T-cell (primary cell): ENCODE measurements at regions not wholly inside any gene's neighbourhood (a gene's known extent, or its start where the extent isn't known, plus 50 kb on each side); places are given as distances from the start of the nearest gene placed in this dataset.

Source experiments
- ATAC-seq, 4 experiments: fragments of 200-7000 bp in 3 of 4; fragments of 150-1000 bp in 1 of 4; cut with Tn5 transposase; replicated peaks in 1 of 4; 1 replicate in 3 of 4; 2 replicates in 1 of 4; pipeline ENCODE4 v1.10.0; 2021; ENCODE audit warnings: moderate library complexity in 3 of 4, mild to moderate bottlenecking in 2 of 4, moderate number of reproducible peaks in 1 of 4
- CTCF ChIA-PET, 2 donors: fragments of 300-600 bp; sonication (Branson Sonifier 250); formaldehyde crosslinking; loops; one replicate each; lab custom pipeline; 2022; ENCODE audit warnings: antibody characterized with exemption in 2 of 2; lab: Charles Lee
- POLR2A ChIA-PET, 2 donors: fragments of 300-600 bp; sonication (Branson Sonifier 250); formaldehyde crosslinking; loops; one replicate each; lab custom pipeline; 2022; ENCODE audit warnings: antibody characterized with exemption in 2 of 2; lab: Charles Lee
- DNase-seq, 35 experiments: peaks; one replicate each; pipeline versions ENCODE4 v3.0.0 to v3.0.0-alpha.2; 2013 to 2023
- H3K27ac ChIP-seq: one replicate; pipeline ENCODE4 v1.5.1; 2013; ENCODE audit warnings: low read length
- H3K27me3 ChIP-seq, 2 experiments: replicated peaks in 1 of 2; 1 replicate in 1 of 2; 2 replicates in 1 of 2; pipeline versions ENCODE4 v1.6.1 to v1.7.0; 2013; ENCODE audit warnings: low read length in 1 of 2, mixed read lengths in 1 of 2; ENCODE audit not compliant: control insufficient read depth in 2 of 2, insufficient read depth in 2 of 2; ENCODE audit errors: extremely low read depth in 1 of 2
- H3K36me3 ChIP-seq, 2 donors: 1 replicate in 1 of 2; 2 replicates in 1 of 2; pipeline versions ENCODE4 v1.6.1 to v1.7.0; 2013; ENCODE audit warnings: low read length in 1 of 2; ENCODE audit not compliant: control insufficient read depth in 2 of 2, insufficient read depth in 1 of 2; ENCODE audit errors: extremely low read depth in 1 of 2
- H3K4me1 ChIP-seq, 2 experiments: 1 replicate in 1 of 2; 2 replicates in 1 of 2; pipeline versions ENCODE4 v1.6.1 to v1.7.0; 2013; ENCODE audit warnings: low read length in 2 of 2, mixed read lengths in 1 of 2; ENCODE audit not compliant: insufficient read depth in 2 of 2, control insufficient read depth in 1 of 2; ENCODE audit errors: extremely low read depth in 1 of 2
- H3K4me3 ChIP-seq, 2 donors: 1 replicate in 1 of 2; 2 replicates in 1 of 2; pipeline versions ENCODE4 v1.5.1 to v1.7.0; 2013; ENCODE audit warnings: mild to moderate bottlenecking in 2 of 2, low read length in 1 of 2, moderate library complexity in 1 of 2; ENCODE audit not compliant: control insufficient read depth in 1 of 2; ENCODE audit errors: extremely low read depth in 1 of 2
- H3K9me3 ChIP-seq: 2 replicates; pipeline ENCODE4 v1.7.0; 2013
- H3K27ac Mint-ChIP-seq, 2 donors: one replicate each; pipeline ENCODE4 v1.8.0; 2020 to 2021; ENCODE audit warnings: mild to moderate bottlenecking in 2 of 2, mixed read lengths in 2 of 2
- H3K27me3 Mint-ChIP-seq, 2 donors: one replicate each; pipeline ENCODE4 v1.8.0; 2021 to 2022; ENCODE audit warnings: mixed read lengths in 2 of 2
- H3K36me3 Mint-ChIP-seq: one replicate; pipeline ENCODE4 v1.8.0; 2021; ENCODE audit warnings: mixed read lengths
- H3K4me1 Mint-ChIP-seq, 3 donors: one replicate each; pipeline ENCODE4 v1.8.0; 2020 to 2022; ENCODE audit warnings: mixed read lengths in 3 of 3, mild to moderate bottlenecking in 1 of 3
- H3K4me3 Mint-ChIP-seq, 3 donors: one replicate each; pipeline ENCODE4 v1.8.0; 2020 to 2022; ENCODE audit warnings: mild to moderate bottlenecking in 3 of 3, mixed read lengths in 3 of 3, moderate library complexity in 3 of 3
- H3K9me3 Mint-ChIP-seq, 3 donors: one replicate each; pipeline ENCODE4 v1.8.0; 2020 to 2022; ENCODE audit warnings: mixed read lengths in 3 of 3
- WGBS: methylation state at CpG from one replicate; pipeline ENCODE4 v1.1.5; 2013; ENCODE audit warnings: missing lambda C conversion rate; ENCODE audit not compliant: insufficient coverage; 5-methylcytosine and 5-hydroxymethylcytosine counted together

DNA sequence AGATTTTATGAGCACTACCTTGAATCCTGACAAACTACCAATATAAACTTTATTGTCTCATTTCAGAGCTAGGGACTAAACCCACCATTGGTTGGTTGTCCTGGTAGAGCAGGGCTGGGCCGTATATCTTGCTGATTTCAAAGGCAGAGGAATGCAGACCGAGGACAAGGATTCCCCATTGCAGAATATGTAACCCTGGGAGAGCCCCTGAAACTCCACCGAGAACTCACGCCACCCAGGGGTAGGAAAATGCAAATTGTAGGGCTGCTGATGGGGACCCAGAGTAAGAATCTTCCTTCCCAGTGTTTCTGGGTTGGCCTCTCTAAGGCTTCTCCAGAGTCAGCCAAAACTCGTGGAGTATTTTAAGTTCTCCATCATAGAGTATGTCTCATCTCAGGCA lies 235.3 kb downstream of the ABHD5 start:
- H3K27me3 Mint-ChIP-seq, result peaks cover 42 to 64% of the 10 kb centered on the region in 2 donors
- CTCF ChIA-PET, result no interaction called here

DNA sequence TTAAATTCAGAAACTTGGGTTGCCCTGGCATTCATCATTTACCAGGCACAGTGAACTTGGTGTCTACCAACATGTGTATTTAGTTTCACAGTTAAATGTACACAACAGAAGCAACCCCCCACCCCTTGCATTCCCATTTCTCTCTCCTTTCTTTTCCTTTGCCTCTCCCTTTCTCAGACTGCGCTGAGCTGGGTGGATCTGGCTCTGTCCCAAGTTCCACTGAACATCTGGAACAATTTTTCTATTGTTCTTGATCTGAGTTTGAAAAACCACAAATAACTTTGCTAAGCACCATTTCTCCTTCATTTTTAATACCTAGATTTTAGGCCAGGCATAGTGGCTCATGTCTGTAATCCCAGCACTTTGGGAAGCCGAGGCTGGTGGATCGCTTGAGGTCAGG lies 242.2 kb downstream of the ABHD5 start:
- Histone ChIP-seq H3K9me3 (no peaks in the 10 kb centered on the region), H3K4me1 (no peaks in the 10 kb centered on the region), H3K4me3 (no peak overlapping the region), H3K27ac (no peak overlapping the region), H3K36me3 (no peaks in the 10 kb centered on the region), H3K27me3 (peaks cover 0 to 3% of the 10 kb centered on the region in 2 experiments)
- DNase-seq (no peak), ATAC-seq (no peak)
- no peak overlapping the region for H3K4me3 Mint-ChIP-seq
- POLR2A ChIA-PET, result interaction anchor here in 1 of 2 donors (0.6 kb wide), 1 partner anchor 95 kb away, joined by 3 read pairs; no protein-coding TSS in a partner anchor
- CTCF ChIA-PET, result no interaction called here
- no peaks in the 10 kb centered on the region for H3K36me3 Mint-ChIP-seq
- no peaks in the 10 kb centered on the region for H3K4me1 Mint-ChIP-seq
- 75% methylated on average over 1 of the region's 3 CpGs for WGBS
- peaks cover 7 to 9% (median 8%) of the 10 kb centered on the region in 3 donors for H3K9me3 Mint-ChIP-seq
- H3K27me3 Mint-ChIP-seq, result peaks cover 17 to 24% of the 10 kb centered on the region in 2 donors
- H3K27ac Mint-ChIP-seq, result no peak overlapping the region

More for the DNA sequence above, 235.3 kb downstream of the ABHD5 start:
- Histone ChIP-seq H3K4me3 (no peak overlapping the region), H3K27ac (no peak overlapping the region), H3K27me3 (peaks cover 0 to 30% of the 10 kb centered on the region in 2 experiments), H3K9me3 (no peaks in the 10 kb centered on the region), H3K4me1 (no peaks in the 10 kb centered on the region), H3K36me3 (no peaks in the 10 kb centered on the region)
- H3K9me3 Mint-ChIP-seq, result no peaks in the 10 kb centered on the region
- H3K4me1 Mint-ChIP-seq, result peaks cover 0 to 9% (median 0%) of the 10 kb centered on the region in 3 donors
- WGBS, result 85% methylated on average over 4 of the region's 5 CpGs
- ATAC-seq (no peak), DNase-seq (no peak)
- POLR2A ChIA-PET, result no interaction called here
- H3K27ac Mint-ChIP-seq, result no peak overlapping the region
- no peaks in the 10 kb centered on the region for H3K36me3 Mint-ChIP-seq
- no peak overlapping the region for H3K4me3 Mint-ChIP-seq

DNA sequence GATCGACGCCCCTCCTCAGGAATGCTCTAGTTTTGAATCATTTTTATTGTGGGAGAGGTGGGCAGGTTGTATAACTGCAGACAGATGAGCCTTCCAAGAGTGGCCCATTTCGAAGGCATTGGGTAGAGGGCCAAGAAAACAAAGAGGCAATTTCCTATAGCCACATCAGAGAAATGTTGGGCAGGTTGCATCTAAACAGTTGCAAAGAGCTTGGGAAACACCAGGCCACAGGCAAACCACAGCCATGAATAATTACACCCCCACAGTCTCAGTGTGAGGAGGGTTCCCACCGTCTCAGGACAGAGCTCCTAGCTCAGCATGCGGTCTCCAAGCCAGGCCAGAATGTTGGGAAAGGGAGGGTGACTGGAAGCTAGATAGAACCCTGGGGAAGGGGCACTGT lies 257.3 kb downstream of the ABHD5 start:
- DNase-seq (no peak), ATAC-seq (no peak)
- Mint-ChIP-seq H3K9me3 (no peaks in the 10 kb centered on the region), H3K27ac (no peak overlapping the region), H3K36me3 (no peaks in the 10 kb centered on the region), H3K4me1 (peaks cover 6 to 15% (median 7%) of the 10 kb centered on the region in 3 donors), H3K4me3 (no peak overlapping the region), H3K27me3 (peaks cover 29 to 48% of the 10 kb centered on the region in 2 donors)
- Histone ChIP-seq H3K4me3 (no peak overlapping the region), H3K27me3 (peaks cover 0 to 32% of the 10 kb centered on the region in 2 experiments), H3K9me3 (no peaks in the 10 kb centered on the region), H3K4me1 (peaks cover 0 to 5% of the 10 kb centered on the region in 2 experiments), H3K36me3 (no peaks in the 10 kb centered on the region), H3K27ac (no peak overlapping the region)
- whole genome bisulfite sequencing, result no CpG with 5 or more reads among the region's 5 CpGs
- POLR2A ChIA-PET, result no interaction called here
- CTCF ChIA-PET, result no interaction called here

- Mint-ChIP-seq H3K4me1 (peaks cover 6 to 15% (median 7%) of the 10 kb centered on the region in 3 donors), H3K36me3 (no peaks in the 10 kb centered on the region), H3K9me3 (no peaks in the 10 kb centered on the region), H3K27ac (no peak overlapping the region), H3K27me3 (peaks cover 22 to 45% of the 10 kb centered on the region in 2 donors), H3K4me3 (no peak overlapping the region)
- Histone ChIP-seq H3K27ac (no peak overlapping the region), H3K27me3 (peaks cover 0 to 39% of the 10 kb centered on the region in 2 experiments), H3K4me3 (no peak overlapping the region), H3K36me3 (no peaks in the 10 kb centered on the region), H3K4me1 (peaks cover 0 to 5% of the 10 kb centered on the region in 2 experiments), H3K9me3 (no peaks in the 10 kb centered on the region)
- ChIA-PET POLR2A (no interaction called here), CTCF (no interaction called here)
- WGBS, result 68% methylated on average over 4 of the region's 6 CpGs
- ATAC-seq, result no peak
- DNase-seq, result no peak
Observed at GRCh38 chr3:43949594-43949993, 258.9 kb downstream of the ABHD5 start.

GRCh38 chr3:43950775-43951174 lies 260.0 kb downstream of the ABHD5 start:
- peaks cover 21 to 42% of the 10 kb centered on the region in 2 donors for H3K27me3 Mint-ChIP-seq
- ATAC-seq (no peak), DNase-seq (no peak)
- Histone ChIP-seq H3K27me3 (peaks cover 0 to 35% of the 10 kb centered on the region in 2 experiments), H3K27ac (no peak overlapping the region), H3K9me3 (no peaks in the 10 kb centered on the region), H3K4me3 (no peak overlapping the region), H3K36me3 (no peaks in the 10 kb centered on the region), H3K4me1 (peaks cover 0 to 5% of the 10 kb centered on the region in 2 experiments)
- peaks cover 6 to 15% (median 7%) of the 10 kb centered on the region in 3 donors for H3K4me1 Mint-ChIP-seq
- no peaks in the 10 kb centered on the region for H3K9me3 Mint-ChIP-seq
- no peaks in the 10 kb centered on the region for H3K36me3 Mint-ChIP-seq
- WGBS, result no CpG with 5 or more reads among the region's 4 CpGs
- POLR2A ChIA-PET, result no interaction called here
- CTCF ChIA-PET, result no interaction called here
- no peak overlapping the region for H3K27ac Mint-ChIP-seq
- H3K4me3 Mint-ChIP-seq, result no peak overlapping the region

DNA sequence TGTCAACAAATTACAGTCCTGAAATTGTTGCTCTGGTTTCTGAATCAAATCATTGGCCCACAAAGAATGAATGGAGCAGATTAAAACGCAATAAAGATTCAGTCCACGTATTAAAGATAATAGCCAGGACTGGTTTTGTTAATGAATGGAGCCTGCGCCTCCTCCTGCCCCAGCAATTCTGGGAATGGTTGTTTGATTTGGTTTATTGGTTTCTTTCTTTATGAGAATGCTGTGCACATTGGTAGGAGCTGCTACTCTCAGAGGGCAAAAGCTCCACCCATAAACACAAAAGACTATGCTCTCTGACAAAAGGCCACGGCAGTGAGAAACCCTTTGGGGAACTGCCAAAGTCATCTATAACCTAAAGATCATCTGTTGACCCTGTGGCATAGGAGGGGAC lies 261.1 kb downstream of the ABHD5 start:
- H3K36me3 ChIP-seq, result no peaks in the 10 kb centered on the region
- H3K9me3 Mint-ChIP-seq, result no peaks in the 10 kb centered on the region
- no peak overlapping the region for H3K4me3 ChIP-seq
- WGBS, result no CpG with 5 or more reads among the region's 4 CpGs
- H3K27ac Mint-ChIP-seq, result no peak overlapping the region
- H3K4me3 Mint-ChIP-seq, result no peak overlapping the region
- peaks cover 18 to 39% of the 10 kb centered on the region in 2 donors for H3K27me3 Mint-ChIP-seq
- peaks cover 0 to 5% of the 10 kb centered on the region in 2 experiments for H3K4me1 ChIP-seq
- no peaks in the 10 kb centered on the region for H3K36me3 Mint-ChIP-seq
- peaks cover 6 to 15% (median 7%) of the 10 kb centered on the region in 3 donors for H3K4me1 Mint-ChIP-seq
- ChIA-PET POLR2A (no interaction called here), CTCF (no interaction called here)
- no peak overlapping the region for H3K27ac ChIP-seq
- peaks cover 0 to 29% of the 10 kb centered on the region in 2 experiments for H3K27me3 ChIP-seq
- ATAC-seq (no peak), DNase-seq (no peak)
- H3K9me3 ChIP-seq, result no peaks in the 10 kb centered on the region
